Retinal pigment epithelial cell (primary cell): ENCODE measurements at regions not wholly inside any gene's neighbourhood (a gene's known extent, or its start where the extent isn't known, plus 50 kb on each side); places are given as distances from the start of the nearest gene placed in this dataset.
"Not testable (repeated sequence)": the region's sequence is repeated elsewhere in the genome, so short reads cannot be mapped to it uniquely, and the experiment has no call there.

ENCODE experiments used
- DNase-seq: peaks from one replicate; pipeline ENCODE4 v3.0.0-alpha.2; 2010; ENCODE audit warnings: low read depth
- H3K4me3 ChIP-seq: 2 replicates; pipeline ENCODE4 v1.5.1; 2011; ENCODE audit warnings: mild to moderate bottlenecking, low read length, control low read depth, moderate library complexity
- CTCF ChIP-seq: conservative IDR thresholded peaks from 2 replicates; pipeline ENCODE4 v1.5.1; 2011; ENCODE audit warnings: low read depth, low read length, control low read depth, inconsistent platforms

- DNase-seq: no peak
- no peak for TF ChIP-seq CTCF
- no peak overlapping the region for H3K4me3 ChIP-seq
Observed at GRCh38 chr7:96770758-96771157, 61.1 kb upstream of the SEM1 start.

- no peak for DNase-seq
- no peak overlapping the region for H3K4me3 ChIP-seq
- TF ChIP-seq CTCF: no peak
Observed at GRCh38 chr7:96772139-96772694, 62.6 kb upstream of the SEM1 start.

- no peak for DNase-seq
- no peak for TF ChIP-seq CTCF
- H3K4me3 ChIP-seq: no peak overlapping the region
Observed at GRCh38 chr7:96773483-96773882, 63.8 kb upstream of the SEM1 start.

GRCh38 chr7:96774358-96774757 lies 64.7 kb upstream of the SEM1 start:
- no peak for DNase-seq
- no peak for TF ChIP-seq CTCF
- H3K4me3 ChIP-seq: no peak overlapping the region

- no peak for TF ChIP-seq CTCF
- DNase-seq: no peak
- H3K4me3 ChIP-seq: no peak overlapping the region
Observed at GRCh38 chr7:96775046-96775445, 65.4 kb upstream of the SEM1 start.

- TF ChIP-seq CTCF: no peak
- no peak for DNase-seq
- H3K4me3 ChIP-seq: no peak overlapping the region
Observed at GRCh38 chr7:96778263-96778662, 68.6 kb upstream of the SEM1 start.

- no peak for TF ChIP-seq CTCF
- DNase-seq: no peak
- no peak overlapping the region for H3K4me3 ChIP-seq
Observed at GRCh38 chr7:96781919-96782318, 72.3 kb upstream of the SEM1 start.

GRCh38 chr7:96782686-96783298 lies 73.1 kb upstream of the SEM1 start:
- H3K4me3 ChIP-seq, DNase-seq: not testable (repeated sequence)
